ENCODE measurements at regions not wholly inside any gene's neighbourhood (a gene's known extent, or its start where the extent isn't known, plus 50 kb on each side); places are given as distances from the start of the nearest gene placed in this dataset.
A peak's percentile ranks its signal among the peaks of the same experiment; 100 is the strongest.

DNA sequence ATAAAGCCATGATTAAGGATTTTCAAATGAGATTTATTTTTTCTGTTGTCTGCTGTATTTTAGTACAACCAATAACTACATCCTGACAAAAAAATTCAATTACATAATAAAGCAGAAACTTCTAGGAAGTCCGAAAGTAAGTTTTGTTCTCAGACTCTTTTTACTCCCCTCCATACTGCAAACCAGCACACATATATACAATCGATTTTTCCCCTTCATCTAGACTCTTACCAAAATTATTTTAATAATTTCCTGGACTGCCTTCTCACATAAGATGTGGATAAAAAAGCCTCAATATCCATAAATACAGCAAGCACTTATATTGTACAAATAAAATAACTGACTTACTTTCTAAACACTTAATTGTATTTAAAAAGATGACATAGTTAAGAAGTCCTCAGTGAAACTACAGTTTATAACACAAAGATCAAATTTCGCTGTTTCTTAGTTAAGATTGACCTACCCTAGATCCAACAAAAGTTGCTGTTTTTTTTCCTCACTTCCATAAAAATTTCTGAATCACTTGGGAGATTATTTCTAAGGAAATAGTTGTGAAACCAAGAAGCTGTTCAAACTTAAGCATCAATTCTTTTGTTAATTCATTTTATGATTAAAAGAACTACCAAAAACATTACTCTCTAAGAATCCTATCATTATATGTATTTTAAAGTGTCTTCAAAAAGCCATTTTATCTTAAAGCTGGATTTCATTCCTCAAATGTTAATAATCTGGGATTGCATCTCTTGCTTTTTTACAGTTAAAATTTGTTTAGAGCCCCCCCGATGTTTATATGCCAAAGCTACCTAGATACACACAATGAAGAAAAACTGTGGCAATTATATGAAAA lies 74.7 kb upstream of the IFNE start:
- TF ChIP-seq CTCF (IDR thresholded peaks at IDR 0.05; ENCODE audit: control insufficient read depth, extremely low read depth, insufficient read depth) = no peak
- no peak for DNase-seq (ENCODE audit: low read depth)
- H3K4me3 ChIP-seq (ENCODE audit: low read depth, low read length) = no peak overlapping the region

- H3K4me3 ChIP-seq (ENCODE audit: low read depth, low read length) = no peak overlapping the region
- TF ChIP-seq CTCF (IDR thresholded peaks at IDR 0.05; ENCODE audit: control insufficient read depth, extremely low read depth, insufficient read depth) = no peak
- no peak for DNase-seq (ENCODE audit: low read depth)
These were observed 75.3 kb upstream of the IFNE start for GRCh38 chr9:21557428-21557768.

GRCh38 chr9:21558079-21558478 lies 76.0 kb upstream of the IFNE start:
- no peak for TF ChIP-seq CTCF (IDR thresholded peaks at IDR 0.05; ENCODE audit: control insufficient read depth, extremely low read depth, insufficient read depth)
- H3K4me3 ChIP-seq (ENCODE audit: low read depth, low read length) = no peak overlapping the region

GRCh38 chr9:21558615-21559401 lies 76.7 kb upstream of the IFNE start:
- TF ChIP-seq CTCF (IDR thresholded peaks at IDR 0.05; ENCODE audit: control insufficient read depth, extremely low read depth, insufficient read depth) = no peak
- no peak for DNase-seq (ENCODE audit: low read depth)
- H3K4me3 ChIP-seq (ENCODE audit: low read depth, low read length) = no peak overlapping the region

More at GRCh38 chr9:21558079-21558478, 76.0 kb upstream of the IFNE start:
- no peak for DNase-seq (ENCODE audit: low read depth)

DNA sequence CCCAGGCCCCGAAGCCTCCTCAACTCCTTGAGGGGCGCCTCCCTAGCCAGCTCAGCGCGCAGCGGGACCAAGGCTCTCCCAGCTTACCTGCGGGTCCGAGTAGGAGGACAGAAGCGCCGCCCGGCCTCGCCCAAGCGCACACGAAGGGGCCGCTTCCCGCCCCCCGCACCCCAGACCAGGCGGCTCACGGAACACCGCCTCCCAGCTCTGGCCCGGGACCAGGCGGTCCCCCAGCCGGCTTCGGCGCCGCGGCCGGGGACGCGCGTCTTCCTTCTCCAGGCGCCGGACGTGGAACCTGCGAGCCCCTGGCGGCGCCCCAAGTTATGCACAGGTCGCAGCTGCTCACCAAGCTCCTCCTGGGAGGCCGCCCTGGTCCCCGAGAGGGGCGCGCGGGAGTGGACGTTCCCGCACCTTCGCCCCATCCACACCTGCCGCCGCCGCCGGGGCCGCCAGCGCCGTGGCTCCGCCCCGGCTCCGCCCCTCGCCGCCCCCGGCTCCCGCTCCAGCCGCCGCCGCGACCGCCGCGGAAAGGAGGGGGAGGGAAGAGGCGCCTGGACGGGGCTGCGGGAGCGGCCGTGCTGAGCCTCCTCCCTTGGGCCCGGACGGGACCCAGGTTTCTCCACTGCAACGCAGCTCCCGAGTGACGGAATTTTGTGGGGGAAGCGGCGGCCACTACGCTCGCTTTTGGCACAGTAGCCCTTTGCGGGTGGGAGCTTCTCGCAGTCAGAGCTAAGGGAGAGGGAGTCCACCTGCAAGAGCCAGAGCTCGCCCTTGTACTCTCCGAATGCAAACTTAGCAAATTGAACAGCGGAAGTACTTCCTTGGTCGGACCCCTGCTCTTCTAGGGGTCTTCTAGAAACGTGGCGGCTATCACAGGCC lies 77.5 kb upstream of the IFNE start:
- TF ChIP-seq CTCF (IDR thresholded peaks at IDR 0.05; ENCODE audit: control insufficient read depth, extremely low read depth, insufficient read depth) = no peak
- DNase-seq (ENCODE audit: low read depth) = no peak
- H3K4me3 ChIP-seq (ENCODE audit: low read depth, low read length) = peak overlapping the region; percentile 18; the same call in 1 of the 2 replicates

DNA sequence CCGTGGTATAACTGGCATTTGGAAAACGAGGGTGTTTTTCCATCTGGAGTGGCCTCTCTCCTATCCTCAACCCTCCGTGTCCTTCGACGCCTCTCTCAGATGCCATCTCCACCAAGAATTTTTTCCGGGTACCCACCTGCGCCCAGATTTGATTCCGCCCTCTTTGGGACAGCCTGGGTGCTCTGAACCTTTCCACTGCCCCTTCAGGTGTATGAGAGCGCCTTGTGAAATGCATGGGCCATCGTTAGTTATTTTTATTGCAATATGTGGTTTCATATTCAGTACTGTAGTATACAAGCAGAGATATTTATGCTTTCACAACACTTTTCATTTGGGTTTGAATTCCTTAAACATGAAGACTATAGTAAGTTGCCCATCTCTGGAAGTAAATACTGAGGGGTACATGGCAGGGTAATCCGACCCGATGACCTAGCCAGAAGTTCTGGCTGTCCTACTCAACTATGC lies 78.2 kb upstream of the IFNE start:
- no peak for DNase-seq (ENCODE audit: low read depth)
- no peak overlapping the region for H3K4me3 ChIP-seq (ENCODE audit: low read depth, low read length)
- no peak for TF ChIP-seq CTCF (IDR thresholded peaks at IDR 0.05; ENCODE audit: control insufficient read depth, extremely low read depth, insufficient read depth)

Measured in LNCaP clone FGC (cell line).